Stimulated activated CD8-positive, alpha-beta memory T cell treated with anti-CD3 and anti-CD28 coated beads, Interleukin-2, amount 100 ng/mL, for 1 hour (primary cell): ENCODE measurements at regions not wholly inside any gene's neighbourhood (a gene's known extent, or its start where the extent isn't known, plus 50 kb on each side); places are given as distances from the start of the nearest gene placed in this dataset.

Experiments used
- DNase-seq, 2 donors: peaks; one replicate each; pipeline ENCODE4 v3.0.0-alpha.2; 2020; ENCODE audit warnings: low read depth in 2 of 2

- DNase-seq = no peak
Observed at GRCh38 chr5:81914696-81915095, 57.1 kb upstream of the ATG10 start.

- DNase-seq = no peak
Observed at GRCh38 chr5:81912933-81913332, 58.9 kb upstream of the ATG10 start.

GRCh38 chr5:81909677-81910076 lies 62.1 kb upstream of the ATG10 start:
- no peak for DNase-seq

DNA sequence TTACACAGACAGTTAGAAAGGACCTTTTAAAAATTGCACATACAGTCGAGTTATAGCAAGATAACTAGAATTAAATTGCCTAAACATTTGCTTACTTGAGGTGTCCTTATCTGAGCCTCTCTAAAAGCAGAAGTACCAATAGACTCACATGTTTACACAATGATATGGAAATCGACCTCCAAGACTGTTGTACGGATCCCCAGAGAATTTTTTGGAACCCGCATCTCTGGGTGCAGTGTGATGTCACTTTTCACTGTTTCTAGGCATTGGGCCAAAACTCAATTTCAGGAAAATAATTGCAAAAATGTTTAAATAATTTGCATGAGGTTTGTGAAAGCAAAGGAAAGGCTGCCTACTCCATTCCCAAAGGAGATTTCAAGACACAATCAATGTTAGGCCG lies 63.1 kb upstream of the ATG10 start:
- DNase-seq = no peak

DNA sequence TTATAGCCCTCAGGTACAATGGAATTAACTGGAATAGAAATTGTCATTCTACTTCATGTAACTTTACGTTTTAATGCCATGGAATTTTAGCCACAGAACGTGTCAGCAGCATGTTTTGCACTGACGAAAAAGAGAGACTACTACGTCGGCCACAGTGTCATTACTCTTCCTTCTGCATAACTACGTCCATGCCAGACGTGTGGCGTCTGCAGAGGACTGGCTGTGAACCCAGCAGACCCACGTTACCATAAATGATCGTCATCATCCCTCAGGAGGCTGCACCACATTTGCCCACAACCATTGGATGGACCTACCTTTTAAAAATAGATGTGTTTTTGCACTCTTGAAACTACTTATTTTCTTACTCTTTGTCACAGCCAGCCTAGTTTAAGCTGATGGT lies 63.8 kb upstream of the ATG10 start:
- DNase-seq = no peak

DNA sequence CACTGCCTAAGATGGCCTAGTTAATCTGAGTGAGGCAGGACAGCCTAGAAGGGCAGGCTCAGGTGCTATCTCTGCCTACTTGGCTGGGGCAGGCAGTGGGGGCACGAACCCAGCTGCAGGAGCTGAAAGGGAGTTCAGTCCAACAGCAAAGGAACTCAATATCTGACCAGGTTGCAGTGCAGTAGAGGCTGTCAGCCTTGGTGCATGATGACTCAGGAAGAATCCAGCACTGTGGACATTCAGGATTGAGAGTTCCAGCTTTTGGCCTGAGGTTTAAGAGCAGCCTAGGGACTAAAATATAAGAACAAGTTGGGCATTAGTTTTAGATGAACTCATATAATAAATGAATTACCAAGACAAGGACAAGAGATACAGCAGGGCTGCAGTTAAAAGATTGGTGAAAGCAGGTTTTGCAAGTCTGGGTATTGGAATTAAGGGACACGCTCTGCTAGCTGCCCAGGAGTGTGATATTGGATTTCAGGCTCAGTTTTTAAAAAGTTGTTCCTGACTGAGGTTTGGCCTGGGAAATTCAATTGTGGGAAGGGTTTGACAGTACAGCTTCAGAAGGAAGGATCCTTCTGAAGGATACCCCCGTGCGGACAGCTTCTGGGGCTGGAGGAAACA lies 64.7 kb upstream of the ATG10 start:
- DNase-seq = no peak

DNA sequence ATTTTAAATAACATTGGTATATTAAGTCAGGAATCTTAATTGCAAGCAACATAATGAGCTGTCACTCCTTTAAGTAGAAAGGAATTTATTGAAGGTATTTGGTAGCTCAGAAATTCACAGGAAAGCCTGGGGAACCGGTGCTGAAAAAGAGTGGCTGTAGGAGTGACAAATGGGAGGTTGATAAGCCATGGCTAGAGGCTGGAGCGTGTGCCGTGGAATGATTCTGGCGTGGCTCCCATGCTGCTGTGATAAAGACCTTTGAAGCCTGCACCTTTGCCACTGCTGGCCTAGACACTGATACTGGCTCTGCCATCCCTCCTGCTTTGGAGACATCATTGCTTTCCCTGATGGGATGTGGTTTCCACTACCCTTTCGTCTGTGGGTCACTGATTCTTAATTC lies 65.7 kb upstream of the ATG10 start:
- no peak for DNase-seq

DNA sequence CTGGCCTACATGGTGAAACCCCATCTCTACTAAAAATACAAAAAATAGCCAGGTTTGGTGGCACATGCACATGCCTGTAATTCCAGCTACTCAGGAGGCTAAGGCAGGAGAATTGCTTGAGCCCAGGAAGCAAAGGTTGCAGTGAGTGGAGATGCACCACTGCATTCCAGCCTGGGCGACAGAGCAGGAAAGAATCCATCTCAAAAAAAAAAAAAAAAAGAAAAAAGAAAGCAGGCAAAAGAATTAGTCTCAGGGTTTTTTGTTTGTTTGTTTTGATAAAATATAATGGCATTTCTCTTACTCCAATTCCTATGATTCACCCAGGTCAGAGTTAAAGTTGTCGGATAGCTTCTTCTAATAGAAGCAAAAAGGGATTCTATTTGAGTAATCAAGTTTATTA lies 67.0 kb upstream of the ATG10 start:
- no peak for DNase-seq

DNA sequence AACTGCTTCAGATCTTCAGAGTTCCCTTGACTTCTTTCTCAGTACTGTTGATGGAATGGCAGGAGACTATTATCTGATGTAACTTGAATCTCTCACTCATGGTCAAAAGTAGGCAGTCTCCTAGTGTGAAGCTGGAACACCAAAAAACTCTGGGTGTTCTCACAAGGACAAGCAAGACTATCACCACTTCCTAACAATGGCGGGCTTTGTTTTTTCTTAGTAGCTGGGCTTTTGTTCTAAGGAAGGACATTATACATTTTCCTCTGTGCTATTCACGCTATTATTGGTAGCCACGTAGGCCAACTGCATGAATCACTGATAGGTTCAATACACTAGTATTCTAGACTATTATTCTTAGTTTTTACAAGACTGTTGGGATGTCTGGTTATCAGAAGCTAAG lies 67.7 kb upstream of the ATG10 start:
- DNase-seq = no peak

GRCh38 chr5:81901586-81901985 lies 70.2 kb upstream of the ATG10 start:
- no peak for DNase-seq

GRCh38 chr5:81899123-81899522 lies 72.7 kb upstream of the ATG10 start:
- DNase-seq = no peak

- DNase-seq = no peak
Observed at GRCh38 chr5:81898403-81898802, 73.4 kb upstream of the ATG10 start.

DNA sequence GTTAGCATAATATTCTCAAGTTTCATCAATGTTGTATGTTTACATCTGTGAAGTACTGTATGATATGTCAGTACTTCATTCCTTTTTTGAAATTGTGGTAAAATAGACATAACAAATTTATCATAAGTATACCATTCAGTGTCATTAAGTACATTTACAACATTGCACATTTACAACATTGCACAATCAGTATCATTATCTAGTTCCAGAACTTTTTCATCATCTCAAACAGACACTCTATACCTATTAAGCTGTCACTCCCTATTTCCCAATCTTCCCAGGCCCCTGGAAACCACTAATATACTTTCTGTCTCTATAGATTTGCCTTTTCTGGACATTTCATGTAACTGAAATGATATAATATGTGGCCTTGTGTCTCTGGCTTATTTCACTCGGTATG lies 75.1 kb upstream of the ATG10 start:
- DNase-seq = no peak

DNA sequence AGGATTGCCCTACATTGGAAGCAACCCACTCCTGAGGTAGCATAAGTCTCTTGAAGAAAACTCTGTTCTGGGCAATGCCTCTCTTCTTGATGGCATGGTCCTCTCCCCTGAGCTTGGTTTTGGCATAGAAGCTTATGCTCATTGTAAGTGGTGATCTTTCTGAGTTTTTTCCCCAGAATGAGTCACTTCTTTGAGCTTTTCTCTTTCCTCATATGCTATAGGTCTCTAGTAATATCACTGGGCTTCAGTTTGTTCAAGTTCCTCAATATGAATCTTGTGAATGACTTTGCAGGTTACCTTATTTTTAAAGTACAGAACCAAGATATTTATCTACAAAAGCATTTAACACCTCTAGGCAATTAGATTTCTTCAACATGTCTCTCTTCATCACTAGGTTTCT lies 76.5 kb upstream of the ATG10 start:
- DNase-seq = no peak

DNA sequence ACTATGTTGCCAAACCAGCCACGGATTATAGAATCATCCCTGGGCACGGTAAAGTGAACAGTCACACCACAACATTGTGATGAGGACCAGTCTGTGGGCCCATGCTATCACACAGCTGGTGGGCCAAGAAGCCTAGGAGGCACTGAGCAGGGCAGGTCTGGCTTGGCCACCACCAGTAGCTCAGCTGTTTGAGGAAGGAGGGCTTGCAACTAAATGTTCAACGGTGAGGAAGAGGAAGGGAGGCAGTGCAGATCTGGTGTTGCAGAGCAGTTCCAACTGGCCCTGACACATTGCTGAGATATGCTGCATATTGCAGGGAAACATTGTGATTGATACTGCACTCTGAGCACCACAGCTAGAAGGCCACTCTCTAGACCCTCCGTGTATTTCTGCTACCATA lies 77.9 kb upstream of the ATG10 start:
- DNase-seq = no peak

GRCh38 chr5:81884871-81885270 lies 87.0 kb upstream of the ATG10 start:
- no peak for DNase-seq

- DNase-seq = no peak
Observed at GRCh38 chr5:81883371-81883770, 88.5 kb upstream of the ATG10 start.

- no peak for DNase-seq
Observed at GRCh38 chr5:81881595-81881994, 90.2 kb upstream of the ATG10 start.

- DNase-seq = no peak
Observed at GRCh38 chr5:81879936-81880335, 91.9 kb upstream of the ATG10 start.

DNA sequence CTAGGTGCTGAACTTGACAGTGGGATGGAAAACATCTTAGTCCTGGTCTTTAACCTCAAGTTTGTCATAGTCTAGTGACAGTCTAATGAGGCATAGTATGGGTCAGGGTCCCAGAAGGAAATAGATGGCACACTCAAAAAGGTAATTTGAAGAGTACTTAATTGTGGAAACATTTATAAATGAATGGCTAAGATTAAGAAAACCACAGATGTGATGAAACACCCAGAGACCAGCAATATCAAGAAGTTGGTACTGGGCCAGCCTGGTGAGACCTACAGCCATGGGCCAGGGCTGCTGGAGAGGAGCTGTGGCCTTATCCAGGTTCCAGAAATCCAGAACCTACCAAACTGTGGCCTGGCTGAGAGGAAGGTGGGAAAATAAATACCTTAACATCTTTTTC lies 93.5 kb upstream of the ATG10 start:
- no peak for DNase-seq

DNA sequence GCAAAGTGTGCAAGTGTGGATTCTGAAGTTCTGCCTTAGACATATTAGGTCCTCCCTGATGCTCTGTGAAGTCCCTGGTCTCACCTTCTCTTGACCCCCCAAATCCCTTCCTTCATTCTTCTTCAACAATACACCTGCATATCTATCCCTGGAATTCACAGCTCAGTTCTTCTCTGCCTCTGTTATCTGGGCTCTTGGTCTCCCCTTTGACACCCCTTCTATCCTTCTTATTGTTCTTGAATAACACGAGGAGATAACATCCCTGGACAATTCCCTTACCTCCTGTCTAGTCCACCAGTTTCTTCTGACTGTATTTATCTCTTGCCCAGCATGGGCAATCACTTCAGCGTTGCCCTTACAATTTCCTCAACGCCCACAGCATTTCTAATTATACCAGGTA lies 104.8 kb upstream of the ATG10 start:
- DNase-seq = no peak

- no peak for DNase-seq
Observed at GRCh38 chr5:81860778-81861177, 109.9 kb upstream of the SSBP2 start.

DNA sequence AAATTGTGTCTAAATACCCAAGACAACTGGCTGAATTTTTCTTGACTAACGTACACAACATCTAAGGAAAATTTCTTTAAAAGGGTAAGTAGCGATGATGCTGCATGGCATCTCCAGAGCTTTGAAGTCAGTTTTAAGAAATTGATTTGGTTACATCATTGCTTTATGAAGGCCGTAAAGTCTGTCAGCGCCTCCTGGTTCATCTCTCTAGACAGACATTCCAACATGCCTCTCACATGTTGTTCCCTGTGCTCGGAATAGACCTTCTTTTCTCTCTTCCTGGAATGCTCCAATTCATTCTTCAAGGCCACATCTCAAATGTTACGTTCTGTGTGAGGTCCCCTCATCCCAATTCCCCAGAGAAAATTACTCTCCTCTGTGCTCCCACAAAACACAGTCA lies 108.7 kb upstream of the SSBP2 start:
- DNase-seq = no peak
